PC-9 (cell line): ENCODE measurements at regions not wholly inside any gene's neighbourhood (a gene's known extent, or its start where the extent isn't known, plus 50 kb on each side); places are given as distances from the start of the nearest gene placed in this dataset.

Experiments
- CTCF ChIP-seq: fragments of 200-600 bp; sonication (generic); conservative IDR thresholded peaks from 2 replicates; pipeline ENCODE4 v1.6.1; 2017; ENCODE audit warnings: mixed run types, antibody characterized with exemption, mild to moderate bottlenecking, moderate library complexity
- EZH2 ChIP-seq: fragments of 200-600 bp; sonication (generic); IDR thresholded peaks from 2 replicates; pipeline ENCODE4 v1.8.0; 2017; ENCODE audit warnings: antibody characterized with exemption, low read depth

GRCh38 chr12:124110372-124110883, 137.4 kb downstream of the ZNF664 start:
- TF ChIP-seq CTCF (no peak), EZH2 (no peak)
